ENCODE measurements at regions not wholly inside any gene's neighbourhood (a gene's known extent, or its start where the extent isn't known, plus 50 kb on each side); places are given as distances from the start of the nearest gene placed in this dataset.

GRCh38 chr2:39503277-39503676 is 66.2 kb upstream of the MAP4K3 start:
- peak overlapping the region; percentile 90 for H3K27ac ChIP-seq (ENCODE audit: extremely low read length, insufficient read depth, low read length)
- no peak for DNase-seq (ENCODE audit: low spot score)
- H3K36me3 ChIP-seq (replicated peaks in 1 of 2; ENCODE audit: control insufficient read depth in 1 of 2, insufficient read depth in 2 of 2, low read length in 2 of 2), result no peaks in the 10 kb centered on the region; a peak in 1 of 5 replicates
- ChIA-PET POLR2A (interaction anchor here (1.4 to 2.0 kb wide), 3 partner anchors 9 to 65 kb away, joined by 5 to 20 read pairs (median 8); partner anchors contain the start of gene MAP4K3), CTCF (ENCODE audit: low intra/inter-chr PET ratio, low total read pairs) (no interaction called here)
- 51% methylated on average over 2 of the region's 2 CpGs for WGBS (ENCODE audit: low lambda C conversion rate)
- no peak for ATAC-seq
- no peak overlapping the region for H3K4me2 ChIP-seq (ENCODE audit: low read depth, low read length)
- intact Hi-C loops (cut with micrococcal nuclease; ENCODE audit: unreplicated experiment), result no loop called here
- FAIRE-seq, result no peak
- BruUV-seq (replicated peaks), result no TSS peak
- H3K4me3 ChIP-seq (replicated peaks in 1 of 3; ENCODE audit: insufficient read depth in 1 of 3, low read depth in 2 of 3, low read length in 3 of 3), result no peak overlapping the region
- in situ Hi-C loops (cut with HindIII; ENCODE audit: extremely low pct_ligation_motif_present, low pct_unique_long_range_greater_than_20kb), result loop anchor here (5.0 kb wide), 1 partner anchor 66 kb away; the partner anchor contains the start of gene MAP4K3
- H3K27me3 ChIP-seq (ENCODE audit: control insufficient read depth in 1 of 2, insufficient read depth in 2 of 2, low read length in 2 of 2), result no peaks in the 10 kb centered on the region
- H3K4me1 ChIP-seq (ENCODE audit: insufficient read depth, low read length), result peaks cover 70% of the 10 kb centered on the region
- H3K79me2 ChIP-seq (ENCODE audit: insufficient read depth, low read length), result no peaks in the 10 kb centered on the region
- no peak overlapping the region for H2AFZ ChIP-seq (ENCODE audit: low read length)
- peak overlapping the region; percentile 5; the same call in 1 of the 2 replicates for H3K9ac ChIP-seq (ENCODE audit: insufficient read depth, low read depth, low read length)
- H4K20me1 ChIP-seq (ENCODE audit: insufficient read depth, low read length), result no peaks in the 10 kb centered on the region
- H3K9me3 ChIP-seq (ENCODE audit: low read length), result no peaks in the 10 kb centered on the region
- TF ChIP-seq TOPORS (CRISPR knock-in tag; IDR thresholded peaks at IDR 0.05) (no peak), U2AF2 (IDR thresholded peaks at IDR 0.05; ENCODE audit: low read depth, low read length) (no peak), REXO4 (CRISPR knock-in tag; IDR thresholded peaks at IDR 0.05; ENCODE audit: borderline replicate concordance) (no peak), PATZ1 (CRISPR knock-in tag; IDR thresholded peaks at IDR 0.05) (peak; percentile 55), ZSCAN5A (CRISPR knock-in tag; IDR thresholded peaks at IDR 0.05; ENCODE audit: borderline replicate concordance) (no peak), PHF8 (CRISPR knock-in tag; IDR thresholded peaks at IDR 0.05) (no peak), ZFX (CRISPR knock-in tag; IDR thresholded peaks at IDR 0.05; ENCODE audit: low read depth) (no peak), ZNF264 (CRISPR knock-in tag; IDR thresholded peaks at IDR 0.05) (no peak), CEBPG (CRISPR knock-in tag; IDR thresholded peaks at IDR 0.05) (0 out of 2 replicates have a peak, but pooled peaks have one; percentile 40), ZNF878 (CRISPR knock-in tag; IDR thresholded peaks at IDR 0.05) (0 out of 2 replicates have a peak, but pooled peaks have one; percentile 27), PLSCR1 (CRISPR knock-in tag; IDR thresholded peaks at IDR 0.05; ENCODE audit: borderline replicate concordance) (0 out of 2 replicates have a peak, but pooled peaks have one; percentile 6), MAZ (IDR thresholded peaks at IDR 0.05; ENCODE audit: borderline replicate concordance, low read depth, low read length) (no peak), MAZ (CRISPR knock-in tag; IDR thresholded peaks at IDR 0.05; ENCODE audit: low read depth) (0 out of 2 replicates have a peak, but pooled peaks have one; percentile 5), ZNF704 (CRISPR knock-in tag; IDR thresholded peaks at IDR 0.05; ENCODE audit: borderline replicate concordance) (no peak), ZNF737 (CRISPR knock-in tag; IDR thresholded peaks at IDR 0.05; ENCODE audit: borderline replicate concordance) (no peak), MIER2 (CRISPR knock-in tag; IDR thresholded peaks at IDR 0.05) (no peak)
